Uterus (tissue), 2 donors: ENCODE measurements at regions not wholly inside any gene's neighbourhood (a gene's known extent, or its start where the extent isn't known, plus 50 kb on each side); places are given as distances from the start of the nearest gene placed in this dataset.

ENCODE experiments used
- POLR2A ChIP-seq, 2 donors: fragments of 450-650 bp; IDR thresholded peaks; one replicate each; pipeline ENCODE4 v1.6.1; 2016; ENCODE audit warnings: antibody characterized with exemption in 2 of 2, mild to moderate bottlenecking in 1 of 2, moderate library complexity in 1 of 2
- TF ChIP-seq, protein P1 (sequence below), 4 experiments: fragments of 200-600 bp in 2 of 4; fragments of 450-650 bp in 2 of 4; sonication (generic) in 2 of 4; IDR thresholded peaks; one replicate each; pipeline ENCODE4 v1.5.1; 2016 to 2019; ENCODE audit warnings: antibody characterized with exemption in 4 of 4, mild to moderate bottlenecking in 2 of 4, moderate library complexity in 1 of 4

DNA sequence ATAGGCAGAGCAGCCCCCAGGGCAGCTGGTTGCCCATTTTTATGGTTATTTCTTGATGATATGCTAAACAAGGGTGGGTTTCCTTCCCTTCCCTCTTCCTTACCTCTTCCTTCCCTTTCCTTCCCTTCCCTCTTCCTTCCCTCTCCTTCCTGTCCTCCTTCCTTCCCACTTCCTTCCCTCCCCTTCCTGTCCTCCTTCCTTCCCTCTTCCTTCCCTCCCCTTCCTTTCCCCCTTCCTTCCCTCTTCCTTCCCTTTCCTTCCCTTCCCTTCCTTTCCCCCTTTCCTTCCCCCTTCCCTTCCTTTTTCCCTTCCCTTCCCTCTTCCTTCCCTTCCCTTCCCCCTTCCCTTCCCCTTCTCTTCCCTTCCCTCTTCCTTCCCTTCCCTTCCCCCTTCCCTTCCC, 87.7 kb downstream of the MAP1LC3B2 start:
- TF ChIP-seq, protein P1, sequence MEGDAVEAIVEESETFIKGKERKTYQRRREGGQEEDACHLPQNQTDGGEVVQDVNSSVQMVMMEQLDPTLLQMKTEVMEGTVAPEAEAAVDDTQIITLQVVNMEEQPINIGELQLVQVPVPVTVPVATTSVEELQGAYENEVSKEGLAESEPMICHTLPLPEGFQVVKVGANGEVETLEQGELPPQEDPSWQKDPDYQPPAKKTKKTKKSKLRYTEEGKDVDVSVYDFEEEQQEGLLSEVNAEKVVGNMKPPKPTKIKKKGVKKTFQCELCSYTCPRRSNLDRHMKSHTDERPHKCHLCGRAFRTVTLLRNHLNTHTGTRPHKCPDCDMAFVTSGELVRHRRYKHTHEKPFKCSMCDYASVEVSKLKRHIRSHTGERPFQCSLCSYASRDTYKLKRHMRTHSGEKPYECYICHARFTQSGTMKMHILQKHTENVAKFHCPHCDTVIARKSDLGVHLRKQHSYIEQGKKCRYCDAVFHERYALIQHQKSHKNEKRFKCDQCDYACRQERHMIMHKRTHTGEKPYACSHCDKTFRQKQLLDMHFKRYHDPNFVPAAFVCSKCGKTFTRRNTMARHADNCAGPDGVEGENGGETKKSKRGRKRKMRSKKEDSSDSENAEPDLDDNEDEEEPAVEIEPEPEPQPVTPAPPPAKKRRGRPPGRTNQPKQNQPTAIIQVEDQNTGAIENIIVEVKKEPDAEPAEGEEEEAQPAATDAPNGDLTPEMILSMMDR (IDR thresholded peaks at IDR 0.05), result no peak
- no peak for TF ChIP-seq POLR2A (IDR thresholded peaks at IDR 0.05)
